TTC549 (cell line): ENCODE measurements at regions not wholly inside any gene's neighbourhood (a gene's known extent, or its start where the extent isn't known, plus 50 kb on each side); places are given as distances from the start of the nearest gene placed in this dataset.

ENCODE experiments used
- FAIRE-seq: peaks from 2 replicates; lab custom pipeline; 2012; peaks lifted over from hg19 to GRCh38; lab: Jason Lieb, UNC

DNA sequence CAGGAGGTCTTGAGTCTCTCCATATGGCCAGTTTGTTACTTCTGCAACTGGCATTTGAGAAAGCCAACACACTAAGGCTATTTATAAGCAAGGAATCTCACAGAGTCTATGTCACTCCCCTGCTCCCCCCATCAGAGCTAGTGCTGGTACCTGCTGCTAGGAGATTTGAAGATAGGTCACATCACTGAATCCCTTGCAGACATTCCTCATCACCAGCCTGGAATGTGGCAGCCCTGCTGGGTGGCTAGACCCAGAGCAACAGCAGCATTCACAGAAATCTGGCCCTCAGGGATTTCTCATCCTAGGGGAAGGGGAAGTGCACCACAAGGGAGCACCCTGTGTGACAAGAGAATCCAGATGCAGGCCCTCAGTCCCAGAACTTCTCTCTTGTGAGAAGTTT, 672.1 kb downstream of the HACE1 start:
- FAIRE-seq, result no peak

DNA sequence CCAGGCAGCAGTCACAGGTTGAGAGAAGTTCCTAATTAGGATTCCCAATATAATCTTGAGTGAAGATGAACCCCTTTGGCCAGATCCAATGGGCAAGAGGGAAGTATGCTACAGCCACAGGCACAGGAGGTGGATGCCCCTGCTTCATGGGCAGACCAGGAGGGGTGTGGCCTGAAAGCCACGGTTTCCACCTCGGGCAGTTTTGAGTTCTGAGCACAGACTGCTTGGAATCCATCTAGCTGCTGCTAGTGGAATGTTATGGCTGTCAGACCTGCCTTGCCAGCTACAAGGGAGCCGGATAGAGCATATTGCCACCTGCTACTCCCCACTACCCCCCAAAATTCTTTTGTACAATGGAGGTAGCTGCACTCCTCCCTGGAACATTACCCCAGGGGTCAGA, 672.9 kb downstream of the HACE1 start:
- FAIRE-seq, result no peak

DNA sequence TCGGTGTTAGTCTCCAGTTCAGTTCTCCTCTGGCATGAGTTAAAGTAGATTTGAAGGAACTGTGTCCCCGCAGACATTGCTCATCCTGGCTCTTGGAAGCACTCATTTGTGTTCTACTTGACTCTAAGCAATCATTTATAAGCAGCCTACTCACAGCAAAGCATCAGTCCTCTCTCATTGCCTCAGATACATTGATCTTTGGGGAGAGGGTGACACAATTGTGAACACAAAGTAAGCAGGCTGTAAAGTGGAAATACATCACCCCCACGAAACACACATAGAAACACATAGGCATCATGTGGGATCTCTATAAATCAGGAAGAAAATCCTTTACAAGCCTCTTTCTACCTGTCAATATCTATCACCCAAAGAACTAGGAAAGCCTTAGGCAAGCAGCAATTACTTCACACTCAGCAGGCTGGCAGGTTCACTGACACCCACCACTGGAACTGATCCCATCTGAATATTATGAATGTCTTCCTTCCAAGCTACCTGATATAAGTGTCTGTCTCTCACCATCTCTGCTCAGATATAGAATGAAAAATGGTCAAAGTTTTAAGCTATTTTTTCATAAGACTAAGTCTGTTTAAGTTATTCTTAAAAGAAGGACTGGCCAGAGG, 675.8 kb downstream of the HACE1 start:
- no peak for FAIRE-seq

DNA sequence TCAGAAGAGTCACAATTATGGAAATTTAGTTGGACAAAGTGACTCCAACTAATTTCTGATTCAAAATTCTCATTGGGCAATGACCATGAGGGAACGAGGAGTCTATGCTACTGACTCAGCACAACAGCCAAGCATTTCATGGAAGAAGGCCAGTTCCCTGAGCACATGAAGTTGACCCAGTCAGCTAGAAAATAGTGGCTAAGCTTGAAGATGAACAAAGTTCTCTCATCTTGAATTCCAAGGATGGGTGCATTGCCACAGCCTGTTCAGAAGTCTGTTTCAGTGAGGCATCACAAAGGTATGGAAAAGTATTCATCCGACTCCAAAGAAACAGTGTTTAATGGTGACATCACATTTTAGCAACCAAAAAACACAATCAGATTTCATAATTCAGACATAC, 676.9 kb downstream of the HACE1 start:
- FAIRE-seq, result no peak

DNA sequence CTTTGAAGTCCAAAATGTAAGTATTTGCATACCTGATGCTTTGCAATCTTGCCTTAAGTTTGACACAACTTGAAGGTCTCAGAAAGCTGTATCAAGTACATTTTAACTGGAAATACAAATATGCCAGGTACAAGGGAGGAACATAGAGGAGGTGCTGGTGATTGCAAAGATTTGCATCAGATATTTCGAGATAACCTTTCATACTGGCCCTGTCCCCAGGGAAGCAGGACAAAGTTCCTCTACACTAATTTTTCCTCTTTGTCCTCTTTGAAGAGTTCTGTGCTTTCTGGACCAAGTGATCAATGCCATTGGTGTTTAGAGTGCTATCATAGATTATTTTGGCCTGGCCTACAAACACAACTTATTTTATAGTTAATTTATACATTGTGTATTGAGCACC, 686.1 kb downstream of the HACE1 start:
- FAIRE-seq, result no peak

DNA sequence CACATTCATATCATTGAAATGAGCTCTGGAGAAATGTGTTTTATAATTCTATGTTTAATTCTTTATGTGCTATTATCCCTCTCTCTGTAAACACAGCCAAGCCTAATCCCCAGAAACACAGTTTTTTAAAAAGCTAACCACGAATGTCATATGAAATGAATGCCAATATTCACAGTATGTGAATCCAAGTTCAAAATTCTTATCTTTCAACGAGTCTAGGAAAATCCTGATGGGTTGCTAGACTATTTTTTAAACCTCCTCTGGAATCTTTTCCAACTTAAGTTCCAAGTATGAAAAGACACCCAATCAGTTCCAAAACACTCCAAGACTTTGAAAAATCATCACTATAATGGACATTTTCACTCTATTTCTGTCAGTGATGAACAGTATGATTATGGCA, 689.3 kb downstream of the HACE1 start:
- no peak for FAIRE-seq

DNA sequence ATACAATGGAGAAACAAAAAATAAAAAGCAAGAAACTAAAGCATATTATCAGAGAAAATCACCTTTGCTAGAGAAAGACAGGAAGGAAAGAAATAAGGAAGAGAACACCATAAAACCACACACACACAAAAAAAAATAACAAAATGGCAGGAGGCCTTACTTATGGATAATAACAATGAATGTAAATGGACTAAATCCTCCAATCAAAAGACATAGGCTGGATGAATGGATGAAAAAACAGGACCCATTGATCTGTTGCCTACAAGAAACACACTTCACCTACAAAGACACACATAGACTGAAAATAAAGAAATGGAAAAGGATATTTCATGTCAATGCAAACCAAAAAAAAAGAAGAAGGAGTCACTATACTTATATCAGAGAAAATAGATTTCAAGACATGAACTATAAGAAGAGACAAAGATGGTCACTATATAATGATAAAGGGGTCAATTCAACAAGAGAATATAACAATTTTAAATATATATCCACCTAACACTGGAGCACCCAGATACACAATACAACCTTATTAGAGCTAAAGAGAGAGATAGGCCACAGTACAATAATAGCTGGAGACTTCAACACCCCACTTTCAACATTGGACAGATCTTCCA, 693.6 kb downstream of the HACE1 start:
- FAIRE-seq, result no peak

DNA sequence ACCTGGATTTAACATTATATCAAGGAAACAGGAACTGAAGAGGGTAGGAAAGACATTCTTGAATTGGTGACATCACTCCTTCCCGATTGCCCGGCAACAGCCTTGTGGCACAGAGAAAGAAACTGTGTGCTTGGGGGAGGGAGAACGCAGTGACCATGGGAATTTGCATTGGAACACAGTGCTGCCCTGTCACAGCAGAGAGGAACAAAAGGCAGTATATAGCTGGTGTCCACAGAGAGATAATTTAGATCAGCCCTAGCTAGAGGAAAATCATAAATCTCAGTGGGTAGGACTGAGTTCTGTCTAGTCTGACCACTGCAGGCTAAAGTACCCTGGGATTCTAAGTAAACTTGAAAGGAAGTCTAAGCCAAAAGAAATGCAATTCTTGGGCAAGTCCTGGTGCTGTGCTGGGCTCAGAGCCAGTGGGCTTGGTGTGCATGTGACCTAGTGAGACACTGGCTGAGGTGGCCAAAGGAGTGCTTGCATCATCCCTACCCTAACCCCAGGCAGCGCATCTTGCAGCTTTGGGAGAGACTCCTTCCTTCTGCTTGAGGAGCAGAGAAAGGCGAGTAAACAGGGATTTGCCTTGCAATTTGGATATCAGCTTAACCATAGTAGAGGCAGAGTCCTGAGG, 697.6 kb downstream of the HACE1 start:
- no peak for FAIRE-seq

DNA sequence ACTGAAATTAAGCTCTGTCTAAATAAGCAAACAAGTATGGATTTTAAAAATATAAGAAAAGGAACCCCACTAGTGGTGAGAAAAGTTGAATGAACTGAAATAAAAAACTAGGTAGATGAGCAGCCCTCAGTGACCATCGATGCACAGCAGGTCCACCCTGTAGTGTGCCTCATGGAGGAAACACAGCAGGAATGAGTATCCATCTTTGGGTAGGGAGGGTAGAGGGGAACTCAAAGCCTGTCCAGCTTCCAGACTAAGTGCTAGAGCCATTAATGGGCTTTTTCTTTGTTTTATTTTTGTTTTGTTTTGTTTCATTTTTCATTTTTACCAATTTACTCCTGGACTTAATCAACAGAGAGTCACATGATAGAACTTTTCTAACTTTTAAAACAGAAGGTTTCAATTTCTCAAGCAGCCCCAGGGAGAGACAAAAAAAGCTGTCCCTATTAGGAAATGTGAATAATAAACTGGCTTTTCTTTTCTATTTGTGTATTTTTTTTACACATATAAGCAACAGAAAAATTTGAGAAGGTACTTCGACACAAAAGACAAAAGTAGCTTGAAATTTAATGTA, 700.6 kb downstream of the HACE1 start:
- FAIRE-seq, result no peak

DNA sequence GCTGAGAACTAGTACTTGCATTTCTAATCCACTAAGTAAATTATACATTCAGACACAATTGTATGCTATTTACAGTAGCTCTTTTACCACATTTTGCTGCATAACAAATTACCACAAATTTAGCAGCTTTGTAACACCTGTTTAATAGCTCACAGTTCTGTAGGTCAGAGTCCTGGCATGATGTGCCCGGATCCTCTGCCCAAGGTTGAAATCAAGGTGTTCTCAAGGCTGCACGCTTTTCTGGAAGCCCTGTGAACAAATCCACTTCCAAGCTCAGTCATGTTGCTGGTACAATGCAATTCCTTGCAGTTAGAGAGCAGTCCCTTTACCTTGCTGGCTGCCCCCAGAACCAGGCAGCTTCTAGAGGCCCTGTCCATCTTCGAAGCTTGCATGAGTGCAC, 716.0 kb downstream of the HACE1 start:
- no peak for FAIRE-seq

DNA sequence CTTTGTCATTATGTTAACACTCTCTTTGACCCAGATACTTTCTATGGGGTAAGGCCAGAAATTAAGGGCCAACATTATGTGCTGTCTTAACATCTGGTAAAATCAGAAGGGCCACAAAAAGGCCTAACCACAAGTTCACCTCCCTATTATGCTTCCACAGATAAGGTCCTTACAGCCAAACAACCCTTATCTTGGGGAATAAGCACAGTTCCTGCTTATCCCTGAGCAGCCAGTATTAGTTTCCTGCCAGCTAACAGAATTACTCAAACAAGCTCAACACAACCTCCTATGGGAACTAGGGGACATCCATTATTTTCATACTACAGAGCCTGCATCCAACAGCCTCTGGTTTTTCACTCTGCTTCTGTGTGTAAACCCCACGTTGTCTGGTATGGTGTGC, 724.8 kb downstream of the HACE1 start:
- FAIRE-seq, result no peak

DNA sequence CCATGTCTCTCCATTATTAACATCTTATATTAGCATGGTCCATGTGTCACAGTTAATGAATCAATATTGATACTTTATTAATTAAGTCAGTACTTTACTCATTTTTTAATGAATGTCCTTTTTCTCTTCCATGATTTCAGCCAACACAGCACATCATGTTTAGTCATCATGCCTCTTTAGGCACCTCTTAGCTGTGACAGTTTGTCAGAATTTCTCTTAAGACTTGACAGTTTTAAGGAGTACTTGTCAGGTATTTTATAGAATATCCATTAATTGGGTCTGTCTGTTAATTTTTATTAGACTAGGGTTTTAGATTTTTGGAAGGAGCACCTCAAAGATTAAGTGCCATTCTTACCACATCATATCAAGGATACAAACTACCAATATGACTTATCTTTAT, 729.4 kb downstream of the HACE1 start:
- FAIRE-seq, result no peak

DNA sequence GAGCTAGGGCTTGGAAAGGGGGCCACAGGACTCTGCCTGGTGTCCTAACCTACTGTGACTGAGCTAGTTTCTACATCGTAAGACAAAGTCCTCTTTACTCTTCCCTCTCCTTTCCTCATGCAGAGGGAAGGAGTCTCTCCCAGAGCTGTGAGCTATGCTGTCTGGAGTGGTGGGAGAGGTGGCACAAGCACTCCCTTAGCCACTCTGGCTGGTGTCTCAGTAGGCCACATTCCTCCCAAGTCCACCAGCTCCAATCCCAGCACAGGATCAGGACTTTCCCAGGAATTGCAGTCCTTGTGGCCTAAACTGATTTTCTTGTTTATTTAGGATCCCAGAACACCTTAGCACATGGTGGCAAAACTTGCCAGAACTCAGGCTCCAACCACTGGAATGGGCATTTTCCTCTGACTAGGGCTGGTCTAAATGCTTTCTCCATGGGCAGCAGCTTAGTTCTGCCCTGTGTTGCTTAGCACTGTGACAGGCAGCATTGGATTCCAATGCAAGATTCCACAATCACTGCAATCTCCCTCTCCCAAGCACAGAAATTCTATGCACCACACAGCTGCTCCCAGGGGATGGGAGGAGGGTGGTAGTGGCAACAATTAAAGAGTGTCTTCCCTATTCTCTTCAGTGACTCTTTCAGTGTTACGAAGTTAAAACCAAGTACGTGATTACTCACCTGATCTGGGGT, 733.3 kb downstream of the HACE1 start:
- FAIRE-seq, result no peak

DNA sequence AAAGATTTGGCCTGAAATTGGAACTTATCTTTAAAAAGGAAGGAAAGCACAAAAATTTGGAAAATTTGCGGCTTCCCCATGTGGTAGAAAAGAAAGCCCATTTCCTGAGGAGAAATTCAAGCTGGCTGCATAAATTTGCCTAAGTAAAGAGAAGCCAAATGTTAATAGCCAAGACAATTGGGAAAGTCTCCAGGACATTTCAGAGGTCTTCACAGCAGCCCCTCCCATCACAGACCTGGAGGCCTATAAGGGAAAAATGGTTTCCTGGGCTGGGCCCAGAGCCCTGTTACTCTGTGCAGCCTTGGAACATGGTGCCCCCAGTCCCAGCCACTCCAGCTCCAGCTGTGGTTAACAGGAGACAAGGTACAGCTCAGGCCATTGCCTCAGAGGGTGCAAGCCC, 736.5 kb downstream of the HACE1 start:
- no peak for FAIRE-seq

DNA sequence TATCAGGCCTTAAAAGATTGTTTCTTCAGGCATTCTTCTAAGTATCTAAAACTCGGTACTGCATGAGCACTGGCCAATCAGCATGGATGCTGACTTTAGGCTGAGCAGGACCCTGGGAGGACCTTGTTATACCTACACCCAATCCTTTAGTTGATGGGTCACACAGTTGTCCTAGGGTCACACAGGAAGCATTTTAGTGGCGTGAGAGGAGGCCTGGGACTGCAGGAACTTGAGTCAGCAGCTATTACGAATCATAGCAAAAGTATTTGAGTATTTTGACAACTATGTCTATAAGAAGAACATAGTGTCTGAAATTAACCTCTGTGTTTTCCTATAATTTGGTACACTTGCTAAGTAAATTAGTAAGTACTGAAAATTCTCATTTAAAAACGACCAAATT, 741.4 kb downstream of the HACE1 start:
- no peak for FAIRE-seq

DNA sequence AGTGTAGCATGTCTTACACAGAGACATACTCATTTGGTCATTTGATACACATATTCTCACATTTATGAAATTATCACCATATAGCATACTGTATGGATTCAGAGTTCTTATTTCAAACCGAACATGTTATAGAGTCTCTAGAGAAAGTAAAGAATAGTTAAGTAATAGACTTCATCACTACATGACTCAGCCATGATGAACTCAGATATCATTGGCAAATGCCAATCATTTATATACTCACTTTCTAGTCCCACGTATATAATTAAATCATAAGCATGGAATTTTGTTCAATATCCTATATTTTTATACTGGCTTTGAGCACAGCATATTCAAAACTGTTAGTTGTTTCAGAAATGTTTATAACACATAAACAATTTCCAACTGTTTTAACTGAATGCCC, 749.9 kb downstream of the HACE1 start:
- FAIRE-seq, result no peak

DNA sequence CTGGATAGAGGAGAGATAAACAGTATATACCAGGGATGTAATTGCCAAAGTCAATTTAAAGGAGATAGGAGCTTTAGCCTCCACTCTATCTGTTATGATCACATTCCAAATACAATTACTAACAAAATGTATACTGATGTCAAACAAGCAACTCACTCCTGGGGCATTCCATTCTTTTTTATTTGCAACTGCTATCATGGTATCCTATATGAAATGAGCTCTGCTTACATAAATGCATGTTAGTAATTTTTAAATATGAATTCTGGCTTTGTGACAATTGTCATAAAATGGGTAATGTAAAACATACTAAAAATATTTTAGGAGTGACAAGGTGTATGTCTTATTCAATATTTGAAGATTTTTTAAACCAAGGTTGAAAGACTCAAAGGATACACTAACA, 751.1 kb downstream of the HACE1 start:
- FAIRE-seq, result no peak

DNA sequence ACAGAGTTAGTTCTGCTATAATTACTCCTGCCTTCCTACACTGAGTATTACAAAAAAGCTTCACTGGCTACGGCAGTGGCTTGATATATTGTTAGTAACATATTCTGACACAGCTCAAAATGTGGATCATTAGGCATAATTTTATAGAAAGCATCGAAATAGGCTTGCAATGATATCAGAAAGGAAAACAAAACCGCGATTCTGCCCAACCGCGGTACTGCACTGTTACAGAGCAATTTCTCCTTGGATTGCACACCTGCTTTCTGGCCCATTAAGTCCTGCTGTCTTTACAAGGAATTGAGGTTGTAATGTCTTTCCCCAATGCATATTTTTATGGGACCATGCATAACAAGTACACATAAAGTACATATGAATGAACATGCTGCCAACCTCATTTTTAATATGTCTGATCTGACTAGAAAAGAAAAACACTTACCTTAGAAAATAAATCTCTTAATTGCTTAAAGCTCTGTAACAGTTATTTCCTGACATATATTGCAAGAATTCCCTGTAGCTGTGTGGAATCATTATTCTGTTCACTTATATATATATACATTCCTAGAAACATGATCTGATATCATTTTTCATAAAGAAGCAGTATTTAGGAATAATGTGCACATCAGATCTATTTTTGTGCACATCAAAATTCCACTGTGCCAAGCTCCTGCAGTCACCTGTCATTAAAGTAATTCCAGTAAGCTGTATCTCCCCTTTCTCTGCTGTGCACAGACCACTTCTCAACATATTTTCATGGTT, 763.9 kb downstream of the HACE1 start:
- FAIRE-seq, result no peak

DNA sequence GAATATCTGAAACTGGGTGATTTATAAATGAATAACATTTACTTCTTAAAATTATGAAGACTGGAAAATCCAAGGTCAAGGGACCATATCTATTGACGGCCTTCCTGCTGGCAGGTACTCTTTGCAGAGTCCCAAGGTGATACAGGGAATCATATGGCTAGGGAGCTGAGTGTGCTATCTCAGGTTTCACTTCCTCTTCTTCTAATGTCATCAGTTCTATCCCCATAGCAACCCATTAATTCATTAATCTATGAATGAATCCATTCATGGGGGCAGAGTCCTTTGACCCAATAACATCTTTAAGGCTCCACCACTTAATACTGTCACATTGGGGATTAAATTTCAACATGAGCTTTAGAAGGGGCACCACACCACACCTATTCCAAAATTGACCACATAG, 772.0 kb downstream of the HACE1 start:
- FAIRE-seq, result no peak

DNA sequence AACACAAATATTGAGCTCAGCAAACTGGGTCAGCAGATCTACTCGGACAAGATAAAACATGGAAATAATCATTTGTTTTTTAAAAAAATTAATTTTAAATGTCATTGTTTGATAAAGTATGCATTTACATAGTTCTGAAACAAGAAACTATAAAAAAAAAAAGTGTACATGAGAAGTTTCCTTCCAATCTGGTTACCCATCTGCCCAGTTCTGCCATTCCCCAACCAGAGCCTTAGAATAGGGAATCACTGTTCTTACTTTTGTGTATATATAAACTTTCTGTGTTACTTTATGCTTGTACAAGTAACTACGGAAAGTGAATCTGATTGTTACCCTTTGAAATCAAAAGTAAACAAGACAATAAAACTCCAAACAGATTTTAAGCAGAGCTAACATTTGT, 791.4 kb downstream of the HACE1 start:
- no peak for FAIRE-seq

DNA sequence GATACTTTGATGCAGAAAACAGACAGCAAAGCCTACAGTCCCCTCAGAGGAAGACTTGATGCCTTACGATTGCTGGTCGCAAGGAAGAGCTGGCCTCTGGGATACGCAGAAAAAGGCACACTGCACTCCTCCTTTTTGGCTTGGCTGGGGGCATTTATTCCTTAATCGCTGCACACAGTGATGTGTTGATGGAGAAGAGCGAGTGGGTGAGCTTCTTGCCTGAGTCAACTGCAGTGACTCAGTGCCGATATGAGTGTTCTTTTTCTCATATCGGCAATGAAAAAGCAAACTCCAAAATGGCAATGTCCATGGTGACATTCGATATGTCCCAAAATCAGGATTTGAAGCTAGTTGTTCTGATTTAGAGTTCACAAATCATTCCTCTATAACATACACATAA, 794.8 kb downstream of the HACE1 start:
- no peak for FAIRE-seq

DNA sequence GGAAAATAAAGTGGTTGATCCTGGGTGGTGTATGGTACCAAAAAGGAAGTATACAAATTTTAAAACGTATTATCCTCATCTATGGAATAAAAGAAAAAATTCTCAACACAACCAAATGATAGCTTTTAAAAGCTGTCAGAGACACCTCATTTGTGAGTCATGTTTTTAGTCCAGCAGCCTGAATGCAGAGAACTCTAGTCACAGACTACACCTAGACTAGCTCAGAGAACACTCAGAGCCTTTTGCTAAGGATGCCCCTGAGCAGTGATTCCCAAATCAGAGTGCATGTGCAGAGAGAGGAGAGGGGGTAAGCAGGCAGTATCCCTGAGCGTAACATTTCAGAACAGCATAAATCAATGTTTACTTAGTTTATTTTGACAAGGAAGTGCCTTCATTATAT, 809.3 kb downstream of the HACE1 start:
- no peak for FAIRE-seq

DNA sequence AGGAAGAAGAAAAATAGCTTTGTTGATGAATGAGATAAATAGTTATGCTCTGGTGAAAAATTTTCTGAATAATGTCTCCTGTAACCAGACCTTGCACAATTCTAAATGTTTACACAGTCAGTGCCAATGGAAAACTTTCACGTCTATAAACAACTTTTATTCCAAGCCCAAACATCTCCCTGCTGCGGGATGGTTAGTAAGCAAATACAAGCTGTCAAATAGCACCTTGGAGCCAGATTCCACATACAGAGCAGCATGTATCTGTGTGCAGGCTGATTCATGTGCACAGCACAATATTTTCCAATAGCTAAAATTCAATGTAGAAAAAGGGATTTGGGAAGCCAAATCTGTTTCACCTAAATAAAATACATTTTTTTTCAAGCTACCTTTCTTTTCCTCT, 813.3 kb downstream of the HACE1 start:
- FAIRE-seq, result no peak
